Umbilical cord (tissue), 1 donor: ENCODE measurements at regions not wholly inside any gene's neighbourhood (a gene's known extent, or its start where the extent isn't known, plus 50 kb on each side); places are given as distances from the start of the nearest gene placed in this dataset.
"Not testable (repeated sequence)": the region's sequence is repeated elsewhere in the genome, so short reads cannot be mapped to it uniquely, and the experiment has no call there.

Experiments used
- DNase-seq: peaks from one replicate; pipeline ENCODE4 v3.0.0-alpha.2; 2015; ENCODE audit warnings: low spot score

DNA sequence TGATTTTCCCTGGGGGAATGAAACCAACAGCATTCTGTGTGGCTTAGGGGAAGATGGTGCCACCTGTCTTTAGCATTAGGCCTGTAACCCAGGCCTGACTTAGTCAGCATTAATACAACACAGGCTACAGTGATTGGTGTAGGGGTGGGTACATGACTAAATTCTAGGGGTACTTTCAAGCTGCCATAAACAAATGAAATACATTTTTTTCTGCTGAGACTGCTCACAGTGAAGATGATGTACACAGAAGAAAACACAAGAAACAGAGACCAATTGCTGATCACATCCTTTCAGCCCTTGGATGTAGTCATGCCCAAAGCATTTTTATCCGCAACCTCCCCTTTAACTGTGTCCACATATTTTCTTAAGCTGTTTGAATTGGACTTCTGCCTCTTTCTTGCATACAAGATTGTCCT, 527.2 kb downstream of the KCTD16 start:
- peak; percentile 83 for DNase-seq

DNA sequence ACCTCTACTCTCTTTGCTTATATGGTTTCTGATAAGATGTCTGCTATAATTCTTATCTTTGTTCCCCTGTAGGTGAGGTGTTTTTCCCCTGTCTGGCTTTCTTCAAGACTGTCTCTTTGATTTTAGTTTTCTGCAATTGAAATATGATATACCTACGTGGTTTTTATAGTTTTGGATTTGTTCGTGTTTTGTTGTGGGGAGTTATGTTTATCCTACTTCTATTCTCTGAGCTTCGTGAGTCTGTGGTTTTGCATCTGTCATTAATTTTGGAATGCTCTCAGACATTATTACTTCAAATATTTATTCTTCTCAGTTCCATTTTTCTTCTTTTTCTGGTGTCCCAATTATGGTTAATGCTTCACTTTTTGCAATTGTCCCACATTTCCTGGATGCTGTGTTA, 521.3 kb downstream of the KCTD16 start:
- no peak for DNase-seq

DNA sequence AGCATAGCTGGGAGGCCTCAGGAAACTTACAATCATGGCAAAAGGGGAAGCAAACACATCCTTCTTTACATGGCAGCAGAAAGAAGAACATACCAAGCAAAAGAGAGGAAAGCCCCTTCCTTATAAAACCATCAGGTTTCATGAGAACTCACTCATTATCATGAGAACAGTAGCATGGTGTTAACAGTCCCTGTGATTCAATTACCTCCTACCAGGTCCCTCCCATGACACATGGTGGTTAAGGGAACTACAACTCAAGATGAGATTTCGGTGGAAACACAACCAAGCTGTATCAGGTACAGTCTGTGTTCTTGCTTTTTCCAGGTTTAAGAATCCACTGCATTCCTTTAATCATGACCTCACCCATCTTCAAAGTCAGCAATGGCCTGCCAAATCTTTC, 514.2 kb downstream of the KCTD16 start:
- DNase-seq, result no peak

DNA sequence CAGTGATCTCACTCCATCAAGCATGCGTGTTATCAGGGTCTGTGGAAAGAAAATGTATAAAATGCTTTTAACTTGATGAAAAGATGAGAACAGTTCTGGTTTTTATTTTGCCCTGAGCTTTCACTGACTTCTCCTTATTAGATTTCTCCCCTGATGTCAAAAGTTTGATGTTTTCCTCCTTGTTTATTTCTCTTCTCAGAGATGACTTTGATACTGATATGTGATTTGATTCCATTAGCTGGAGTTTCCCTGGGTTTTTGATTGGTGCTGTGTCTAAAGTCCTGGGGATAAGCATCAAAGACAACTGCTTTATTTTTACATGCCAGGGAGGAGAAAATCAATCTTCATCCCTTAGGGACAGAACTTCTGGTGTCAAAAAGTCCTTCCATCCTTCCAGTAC, 510.0 kb downstream of the KCTD16 start:
- peak; percentile 17 for DNase-seq

DNA sequence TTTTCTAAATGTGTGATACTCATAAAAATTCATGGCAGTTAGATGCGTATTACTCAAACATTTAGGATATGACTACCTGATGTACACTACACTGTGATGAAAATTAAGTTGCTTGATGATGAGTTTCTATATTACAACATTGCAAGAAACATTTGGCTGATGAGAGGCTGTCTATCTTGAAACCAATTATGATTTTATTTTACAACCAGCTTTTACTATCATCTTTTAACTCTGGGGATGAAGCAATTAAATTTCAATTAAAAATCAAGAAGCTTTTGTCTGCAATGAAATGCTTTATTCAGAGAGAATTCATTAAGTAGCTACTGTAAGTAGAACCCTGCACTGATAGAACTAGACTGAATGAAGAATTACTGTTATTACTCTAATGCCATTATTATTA, 500.4 kb downstream of the KCTD16 start:
- DNase-seq, result no peak

DNA sequence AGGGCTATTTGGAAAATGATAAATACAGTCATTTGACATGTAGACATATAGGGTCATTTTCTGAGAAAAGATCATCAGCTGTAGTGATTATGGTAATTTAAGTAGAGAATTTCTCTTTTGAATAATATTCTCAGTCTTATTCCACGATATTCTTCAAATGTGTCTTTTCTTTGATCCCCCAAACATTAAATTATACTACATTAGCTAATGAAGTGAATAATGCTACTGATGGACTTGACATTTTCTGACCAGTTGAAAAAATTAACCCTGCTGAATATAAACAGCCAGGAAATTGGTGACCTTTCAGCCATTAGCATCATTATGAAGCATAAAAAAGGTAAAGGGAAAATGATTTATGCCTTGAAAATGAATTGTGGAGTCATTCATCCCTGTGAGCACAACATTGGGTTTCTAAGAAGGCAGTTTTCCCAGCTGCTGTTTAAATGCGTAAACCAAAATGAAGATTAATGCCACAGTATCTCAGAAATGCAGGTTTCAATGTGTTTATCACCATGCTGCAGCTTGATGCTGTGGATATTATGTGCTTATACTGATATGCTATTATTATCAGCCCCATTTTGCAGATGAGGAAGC, 489.1 kb downstream of the KCTD16 start:
- no peak for DNase-seq

DNA sequence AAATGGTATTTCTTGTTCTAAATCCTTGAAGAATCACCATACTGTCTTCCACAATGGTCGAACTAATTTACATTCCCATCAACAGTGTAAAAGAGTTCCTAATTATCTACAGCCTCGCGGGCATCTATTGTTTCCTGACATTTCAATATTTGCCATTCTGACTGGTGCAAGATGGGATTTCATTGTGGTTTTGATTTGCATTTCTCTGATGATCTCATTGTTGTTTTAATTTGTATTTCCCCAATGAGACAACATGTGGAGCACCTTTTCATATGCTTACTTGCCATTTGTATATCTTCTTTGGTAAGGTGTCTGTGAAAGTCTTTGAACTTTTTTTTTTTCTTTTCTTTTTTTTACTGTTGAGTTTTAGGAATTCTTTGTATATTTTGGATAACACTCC, 473.6 kb downstream of the KCTD16 start:
- DNase-seq, result no peak

DNA sequence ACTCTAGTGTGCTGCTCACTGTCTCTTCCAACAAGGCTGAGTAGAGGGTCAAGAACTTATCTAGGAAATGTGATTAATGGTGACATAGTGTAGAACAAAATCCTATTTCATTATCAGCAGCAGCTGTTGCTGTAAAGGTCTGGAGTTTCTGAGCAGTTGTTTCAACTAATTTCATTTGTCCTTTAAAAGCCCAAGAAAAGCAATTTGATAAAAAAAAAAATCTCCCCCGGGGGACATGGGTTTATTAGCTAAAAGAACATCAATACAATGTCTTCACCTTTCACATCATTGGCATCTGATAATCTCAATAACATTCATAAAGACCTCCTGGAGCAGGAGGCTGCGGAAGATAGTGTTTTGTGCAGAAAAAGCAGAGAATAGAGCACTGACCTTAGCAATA, 468.1 kb downstream of the KCTD16 start:
- peak; percentile 24 for DNase-seq

DNA sequence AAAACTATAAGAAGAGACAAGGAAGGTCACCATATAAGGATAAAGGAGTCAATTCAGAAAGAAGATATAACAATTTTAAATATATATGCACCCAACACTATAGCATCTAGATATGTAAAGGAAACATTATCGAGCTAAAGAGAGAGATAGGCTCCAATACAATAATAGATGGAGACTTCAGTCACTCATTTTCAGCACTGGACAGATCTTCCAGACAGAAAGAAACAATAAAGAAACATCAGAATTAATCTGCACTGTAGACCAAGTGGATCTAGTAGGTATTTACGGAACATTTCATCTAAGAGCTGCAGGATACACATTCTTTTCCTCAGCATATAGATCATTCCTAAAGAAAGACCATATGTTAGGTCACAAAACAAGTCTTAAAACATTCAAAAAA, 463.5 kb downstream of the KCTD16 start:
- DNase-seq, result no peak

DNA sequence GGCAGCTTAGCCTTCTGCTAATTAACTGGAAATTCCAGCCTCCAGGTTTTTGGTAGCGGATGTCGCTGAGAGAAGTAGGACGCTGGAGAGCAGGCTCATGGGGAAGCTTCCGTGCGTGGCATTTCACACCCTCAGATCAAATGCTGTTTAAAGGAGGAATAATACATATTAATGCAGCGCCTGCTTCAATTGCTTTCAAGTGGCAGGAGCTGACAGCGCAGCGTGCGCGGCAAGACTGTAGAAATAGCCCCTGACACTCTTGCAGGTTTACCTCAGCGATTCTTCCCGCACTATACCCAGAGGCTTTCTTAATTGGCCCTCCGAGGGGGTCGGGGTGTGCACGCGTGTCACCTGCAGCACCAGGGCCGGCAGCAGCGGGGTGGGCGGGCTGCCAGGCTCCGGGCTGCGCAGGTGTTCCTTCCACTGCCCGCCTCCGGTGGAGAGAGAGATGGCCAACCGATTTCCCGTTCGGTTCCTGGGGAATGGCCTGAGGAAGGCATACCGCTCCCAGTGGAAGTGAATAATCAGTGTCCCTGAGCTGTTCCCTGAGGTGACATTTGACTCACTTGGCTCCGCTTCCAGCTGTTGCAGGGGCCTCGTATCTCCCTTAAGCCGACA, 427.9 kb downstream of the KCTD16 start:
- no peak for DNase-seq

DNA sequence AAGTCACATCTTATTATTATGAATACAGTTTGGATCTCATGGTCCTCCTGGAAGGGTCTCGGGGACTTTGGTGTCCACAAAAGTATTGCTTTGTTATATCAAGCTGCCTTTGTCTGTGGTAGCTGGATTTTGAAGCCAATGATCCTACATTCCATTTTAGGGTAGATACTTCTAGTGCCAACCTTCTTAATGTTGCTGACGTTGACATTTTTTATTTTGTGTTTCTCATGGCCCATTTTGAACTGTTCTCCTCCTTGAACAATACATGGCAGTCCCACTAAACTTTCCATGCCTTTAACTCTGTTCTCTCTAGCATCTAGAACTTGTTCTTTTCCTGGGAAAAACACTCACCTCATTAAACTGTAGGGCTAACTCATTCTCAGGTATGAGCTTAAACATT, 425.8 kb downstream of the KCTD16 start:
- no peak for DNase-seq

DNA sequence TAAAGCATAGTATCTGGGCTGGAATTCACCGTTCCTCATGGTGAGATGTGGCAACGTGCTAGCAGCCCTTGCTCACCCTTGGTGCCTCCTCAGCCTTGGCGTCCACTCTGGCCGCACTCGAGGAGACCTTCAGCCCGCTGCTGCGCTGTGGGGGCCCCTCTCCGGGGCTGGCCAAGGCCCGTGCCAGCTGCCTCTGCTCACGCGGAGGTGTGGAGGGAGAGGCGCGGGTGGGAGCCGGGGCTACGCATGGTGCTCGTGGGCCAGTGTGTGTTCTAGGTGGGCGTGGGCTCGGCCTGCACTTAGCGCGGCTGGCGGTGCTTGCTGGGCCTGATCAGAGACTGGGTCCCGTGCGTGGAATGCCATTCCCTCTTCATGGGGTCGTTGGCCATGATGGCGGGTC, 424.2 kb downstream of the KCTD16 start:
- no peak for DNase-seq

DNA sequence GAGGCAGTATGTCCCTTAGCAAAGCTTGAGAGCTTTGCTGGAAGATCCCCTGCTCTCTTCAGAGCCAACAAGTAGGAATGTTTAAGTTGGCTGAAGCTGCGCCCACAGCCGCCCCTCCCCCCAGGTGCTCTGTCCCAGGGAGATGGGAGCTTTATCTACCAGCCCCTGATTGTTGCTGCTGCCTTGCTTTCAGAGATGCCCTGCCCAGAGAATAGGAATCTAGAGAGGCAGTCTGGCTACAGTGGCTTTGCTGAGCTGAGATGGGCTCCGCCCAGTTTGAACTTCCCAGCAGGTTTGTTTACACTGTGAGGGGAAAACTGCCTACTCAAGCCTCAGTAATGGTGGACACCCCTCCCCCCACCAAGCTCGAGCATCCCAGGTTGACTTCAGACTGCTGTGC, 423.6 kb downstream of the KCTD16 start:
- not testable (repeated sequence) for DNase-seq

DNA sequence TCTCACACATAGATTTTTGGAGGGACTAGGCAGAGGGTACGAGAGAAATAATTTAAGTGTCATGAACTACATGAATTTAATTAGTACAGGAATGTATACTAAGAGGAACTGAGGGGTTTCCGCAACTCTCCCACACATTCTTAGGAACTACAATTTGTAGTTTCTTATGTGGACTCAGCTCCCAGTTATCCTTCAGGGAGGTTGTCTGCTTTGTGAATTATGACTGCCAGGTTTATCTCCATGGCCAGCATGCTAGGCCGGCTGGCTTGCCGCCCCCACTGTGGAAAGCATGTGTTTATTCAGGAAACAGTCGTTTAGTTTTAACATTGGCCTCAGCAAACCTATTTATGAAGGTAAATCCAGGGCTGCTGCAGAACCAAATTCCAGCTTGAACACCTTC, 415.0 kb downstream of the KCTD16 start:
- DNase-seq, result no peak

DNA sequence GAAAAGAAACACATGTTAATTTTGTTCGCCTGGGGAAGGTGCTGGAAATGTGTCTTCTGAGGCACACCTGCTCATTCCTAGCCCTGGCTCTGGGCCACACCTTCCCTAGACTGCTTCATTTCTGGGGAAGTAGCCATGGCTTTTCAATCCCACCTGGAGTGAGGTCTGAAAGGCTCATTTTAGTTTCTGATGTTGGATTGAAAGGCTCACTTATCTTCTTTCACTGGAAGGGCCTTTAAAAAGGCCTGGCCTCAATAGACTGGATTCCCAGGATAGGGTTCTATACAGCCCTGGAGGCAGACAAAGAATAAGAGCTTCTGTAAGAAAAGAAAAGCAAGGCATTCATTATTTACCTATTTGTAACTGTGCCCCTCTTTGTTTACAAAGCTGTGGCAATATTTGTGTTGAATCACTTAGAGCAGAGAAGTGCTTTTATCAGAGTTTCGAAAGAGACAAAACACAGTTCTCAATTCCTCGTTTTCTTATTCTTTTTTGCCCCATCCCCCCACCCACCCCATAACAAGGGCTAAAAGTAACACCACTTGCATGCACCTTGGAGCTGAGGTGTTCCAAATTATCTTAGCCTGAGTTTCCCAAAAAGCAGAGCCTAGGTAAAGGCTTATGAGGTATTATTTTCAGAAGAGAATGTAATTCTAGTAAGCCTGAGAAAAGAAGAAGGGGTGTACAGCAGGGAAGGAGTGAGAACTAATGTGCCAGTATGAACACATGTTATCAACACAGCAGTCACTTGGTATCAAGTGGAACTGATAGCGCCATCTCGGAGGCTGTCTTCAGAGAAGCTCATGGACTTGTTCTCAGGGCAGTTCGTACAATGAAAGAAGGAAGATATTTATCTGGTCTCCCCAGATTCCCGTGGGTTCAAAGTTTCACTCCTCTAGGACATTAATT, 413.1 kb downstream of the KCTD16 start:
- DNase-seq, result no peak

DNA sequence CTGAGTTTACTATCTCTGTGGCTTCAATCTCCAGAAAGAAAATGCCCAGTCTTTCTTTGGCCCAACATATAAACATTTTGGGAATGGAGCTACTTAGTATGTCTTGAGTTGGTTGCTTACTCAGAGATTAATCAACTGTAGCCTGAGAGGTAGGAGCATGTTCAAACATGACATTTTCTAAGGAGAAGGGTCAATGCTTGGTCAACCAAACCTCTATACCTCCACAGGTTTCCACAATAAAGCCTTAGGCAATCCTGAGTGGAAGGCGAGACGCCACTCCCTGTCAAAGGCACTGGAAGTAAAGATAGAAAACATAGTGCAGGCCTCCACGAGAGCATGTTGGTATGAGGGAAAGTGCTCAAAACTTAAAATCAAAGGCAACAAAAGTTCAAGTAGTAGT, 411.4 kb downstream of the KCTD16 start:
- peak; percentile 71 for DNase-seq

DNA sequence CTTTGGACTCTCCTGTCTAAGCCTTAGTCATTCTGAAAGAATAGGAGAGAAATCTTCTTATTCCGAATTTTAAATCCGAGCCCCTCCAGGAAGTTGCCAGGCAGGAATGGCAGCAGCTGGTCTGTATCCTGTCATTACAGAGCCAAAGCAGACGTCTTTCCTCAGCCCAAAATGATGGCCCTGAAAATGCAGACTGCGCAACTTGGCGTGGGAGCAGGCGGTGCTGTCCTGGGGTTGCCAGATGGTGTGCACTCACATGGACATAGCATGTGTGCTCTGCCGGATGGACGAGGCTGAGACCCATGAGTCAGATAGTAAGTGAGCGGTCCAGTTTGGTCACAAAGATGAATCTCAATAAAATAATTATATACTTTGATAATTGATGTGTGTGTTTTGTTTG, 410.4 kb downstream of the KCTD16 start:
- DNase-seq, result no peak

DNA sequence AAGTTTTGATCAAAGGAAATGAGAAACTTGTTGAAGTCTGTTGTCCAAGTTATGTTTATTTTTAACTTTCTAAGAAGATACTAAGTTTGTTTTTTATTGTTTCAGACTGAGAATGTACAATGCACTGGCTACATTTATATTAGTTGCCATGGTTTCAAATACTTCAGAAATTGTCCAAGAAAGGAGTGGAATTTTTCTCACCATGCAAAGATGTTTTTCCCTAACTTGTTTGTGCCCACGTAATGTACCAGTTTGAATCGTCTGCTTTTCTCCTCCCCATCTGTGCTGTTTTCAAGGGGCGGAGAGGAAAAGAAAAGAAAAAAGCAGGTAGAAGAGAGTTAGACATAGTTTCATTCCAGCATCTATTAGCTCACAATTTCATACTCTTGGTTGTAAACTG, 407.0 kb downstream of the KCTD16 start:
- DNase-seq, result no peak

DNA sequence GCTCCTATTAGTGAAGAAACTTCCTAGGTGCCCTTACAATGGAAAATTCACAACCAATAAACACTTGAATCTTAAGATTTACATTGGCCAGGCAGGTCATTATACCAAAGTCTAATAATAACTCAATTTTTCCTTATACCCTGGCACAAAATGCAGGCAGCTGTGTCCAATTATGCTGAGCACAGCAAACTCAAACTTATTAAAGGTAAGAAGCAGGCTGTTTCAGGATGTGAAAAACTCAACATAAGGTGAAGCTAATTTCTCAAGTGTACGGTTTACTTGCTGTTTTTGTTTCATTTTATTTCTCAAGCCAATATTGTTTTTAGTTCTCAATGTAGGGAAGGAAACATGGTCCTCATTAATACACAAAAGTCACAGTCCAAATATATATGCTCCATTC, 405.1 kb downstream of the KCTD16 start:
- DNase-seq, result no peak

DNA sequence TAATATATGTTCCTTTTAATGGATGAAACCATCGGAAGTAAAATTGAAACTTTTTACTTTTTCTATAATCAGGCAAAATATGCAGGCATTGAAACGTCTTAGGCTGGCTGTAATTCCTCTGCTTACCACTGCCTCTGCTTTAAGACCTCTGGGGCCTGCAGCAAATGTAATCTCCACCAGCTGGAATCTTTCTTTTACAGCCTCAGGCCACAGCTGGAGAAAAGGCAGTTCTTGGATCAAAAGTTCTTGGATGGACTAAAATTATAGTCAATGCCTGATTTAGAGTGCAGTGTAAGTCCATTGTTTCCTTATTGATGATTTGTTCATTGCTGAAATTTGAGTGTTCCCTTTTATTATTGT, 396.7 kb downstream of the KCTD16 start:
- DNase-seq, result peak; percentile 25

DNA sequence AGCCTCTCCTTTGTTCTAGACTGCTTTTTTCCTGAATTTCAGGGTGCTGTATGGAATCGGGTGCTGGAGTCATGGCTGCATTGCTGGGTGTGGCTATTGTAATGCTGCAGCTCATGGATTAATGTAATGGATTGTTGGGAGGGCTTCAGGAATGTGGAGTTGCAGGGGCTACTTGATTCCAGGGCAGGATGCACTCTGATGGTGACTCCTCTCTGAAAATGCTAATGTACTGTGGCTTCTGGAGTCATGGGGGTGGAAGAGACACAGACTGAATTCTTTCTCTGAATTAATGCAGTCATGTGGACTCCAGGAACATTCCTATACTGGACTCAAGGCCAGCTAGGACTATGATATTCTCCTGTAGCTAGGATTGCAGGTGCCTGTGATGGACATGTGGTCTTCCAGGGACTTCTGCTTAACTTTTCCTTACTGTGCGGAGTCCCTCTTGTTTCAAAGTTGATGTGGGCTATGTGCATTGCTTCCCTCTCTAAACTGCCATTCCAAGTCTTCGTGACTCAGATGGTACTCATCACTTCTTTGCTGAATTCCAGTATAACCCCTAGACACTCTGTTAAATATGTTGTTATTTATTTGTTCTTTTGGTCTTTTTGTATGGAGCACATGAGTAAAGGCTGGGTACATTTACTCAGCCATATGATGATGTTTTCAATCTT, 396.2 kb downstream of the KCTD16 start:
- no peak for DNase-seq

DNA sequence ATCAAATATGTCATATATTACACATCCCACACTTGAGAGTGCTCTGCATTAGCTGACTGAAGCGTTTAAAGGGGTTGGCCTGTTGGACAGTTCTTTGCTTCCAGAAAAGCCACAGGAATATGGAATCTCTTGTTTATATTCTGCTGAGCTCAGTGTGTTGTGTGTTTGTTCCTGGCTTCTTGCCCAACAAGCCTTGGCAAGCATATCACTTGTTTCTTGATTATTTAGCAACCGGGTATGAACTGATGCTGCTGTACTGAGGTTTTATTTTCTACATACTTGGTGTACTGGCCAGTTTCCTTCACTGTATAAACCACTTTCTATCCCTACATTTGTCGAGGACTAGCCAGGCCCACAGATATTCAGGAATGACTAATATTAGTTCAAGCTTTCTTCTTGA, 378.9 kb downstream of the KCTD16 start:
- DNase-seq, result peak; percentile 90
